ENCODE measurements at regions not wholly inside any gene's neighbourhood (a gene's known extent, or its start where the extent isn't known, plus 50 kb on each side); places are given as distances from the start of the nearest gene placed in this dataset.
"Not testable (repeated sequence)": the region's sequence is repeated elsewhere in the genome, so short reads cannot be mapped to it uniquely, and the experiment has no call there.

GRCh38 chr4:154988511-154988910 lies 207.4 kb downstream of the RBM46 start:
- no peak for DNase-seq
- no peak overlapping the region for H3K27ac ChIP-seq
- no peaks in the 10 kb centered on the region for H3K36me3 ChIP-seq
- no peak for TF ChIP-seq CTCF (IDR thresholded peaks at IDR 0.05)
- H3K4me3 ChIP-seq, result no peak overlapping the region
- no peaks in the 10 kb centered on the region for H3K27me3 ChIP-seq
- no peak overlapping the region for H3K9ac ChIP-seq (ENCODE audit: low read depth in 2 of 2, low read length in 2 of 2)
- H3K9me3 ChIP-seq, result no peaks in the 10 kb centered on the region
- intact Hi-C loops (cut with DNase I), result no loop called here
- H3K4me1 ChIP-seq, result no peaks in the 10 kb centered on the region

- no peaks in the 10 kb centered on the region for H3K4me1 ChIP-seq
- H3K27ac ChIP-seq, result no peak overlapping the region
- no peak for TF ChIP-seq CTCF (IDR thresholded peaks at IDR 0.05)
- no peak overlapping the region for H3K9ac ChIP-seq (ENCODE audit: low read depth in 2 of 2, low read length in 2 of 2)
- H3K27me3 ChIP-seq, result no peaks in the 10 kb centered on the region
- no peak overlapping the region for H3K4me3 ChIP-seq
- intact Hi-C loops (cut with DNase I), result no loop called here
- no peak for DNase-seq
- no peaks in the 10 kb centered on the region for H3K9me3 ChIP-seq
- H3K36me3 ChIP-seq, result no peaks in the 10 kb centered on the region
Measured at GRCh38 chr4:154989511-154989910, 208.4 kb downstream of the RBM46 start.

GRCh38 chr4:154997866-154998265 lies 210.6 kb upstream of the NPY2R start:
- H3K4me1 ChIP-seq; H3K9me3 ChIP-seq; H3K27me3 ChIP-seq; DNase-seq; H3K9ac ChIP-seq (ENCODE audit: low read depth in 2 of 2, low read length in 2 of 2); H3K36me3 ChIP-seq; H3K4me3 ChIP-seq; intact Hi-C loops (cut with DNase I); H3K27ac ChIP-seq: not testable (repeated sequence)

- intact Hi-C loops (cut with DNase I), result no loop called here
- H3K36me3 ChIP-seq, result no peaks in the 10 kb centered on the region
- no peak overlapping the region for H3K27ac ChIP-seq
- DNase-seq, result no peak
- no peaks in the 10 kb centered on the region for H3K27me3 ChIP-seq
- no peaks in the 10 kb centered on the region for H3K4me1 ChIP-seq
- no peak overlapping the region for H3K9ac ChIP-seq (ENCODE audit: low read depth in 2 of 2, low read length in 2 of 2)
- no peaks in the 10 kb centered on the region for H3K9me3 ChIP-seq
- H3K4me3 ChIP-seq, result no peak overlapping the region
- TF ChIP-seq CTCF (IDR thresholded peaks at IDR 0.05), result no peak
Measured at GRCh38 chr4:154998284-154998683, 210.2 kb upstream of the NPY2R start.

- no peak overlapping the region for H3K9ac ChIP-seq (ENCODE audit: low read depth in 2 of 2, low read length in 2 of 2)
- H3K27ac ChIP-seq, result no peak overlapping the region
- H3K4me3 ChIP-seq, result no peak overlapping the region
- H3K9me3 ChIP-seq, result no peaks in the 10 kb centered on the region
- no peaks in the 10 kb centered on the region for H3K4me1 ChIP-seq
- no peak for DNase-seq
- no peak for TF ChIP-seq CTCF (IDR thresholded peaks at IDR 0.05)
- no peaks in the 10 kb centered on the region for H3K36me3 ChIP-seq
- intact Hi-C loops (cut with DNase I), result no loop called here
- H3K27me3 ChIP-seq, result no peaks in the 10 kb centered on the region
Measured at GRCh38 chr4:154998773-154999172, 209.7 kb upstream of the NPY2R start.

- H3K4me3 ChIP-seq, result no peak overlapping the region
- H3K27me3 ChIP-seq, result no peaks in the 10 kb centered on the region
- no peaks in the 10 kb centered on the region for H3K36me3 ChIP-seq
- TF ChIP-seq CTCF (IDR thresholded peaks at IDR 0.05), result no peak
- no peaks in the 10 kb centered on the region for H3K4me1 ChIP-seq
- intact Hi-C loops (cut with DNase I), result no loop called here
- H3K9me3 ChIP-seq, result no peaks in the 10 kb centered on the region
- no peak overlapping the region for H3K27ac ChIP-seq
- H3K9ac ChIP-seq (ENCODE audit: low read depth in 2 of 2, low read length in 2 of 2), result no peak overlapping the region
- no peak for DNase-seq
Measured at GRCh38 chr4:154999950-155000578, 208.4 kb upstream of the NPY2R start.
